ENCODE measurements at regions not wholly inside any gene's neighbourhood (a gene's known extent, or its start where the extent isn't known, plus 50 kb on each side); places are given as distances from the start of the nearest gene placed in this dataset.

DNA sequence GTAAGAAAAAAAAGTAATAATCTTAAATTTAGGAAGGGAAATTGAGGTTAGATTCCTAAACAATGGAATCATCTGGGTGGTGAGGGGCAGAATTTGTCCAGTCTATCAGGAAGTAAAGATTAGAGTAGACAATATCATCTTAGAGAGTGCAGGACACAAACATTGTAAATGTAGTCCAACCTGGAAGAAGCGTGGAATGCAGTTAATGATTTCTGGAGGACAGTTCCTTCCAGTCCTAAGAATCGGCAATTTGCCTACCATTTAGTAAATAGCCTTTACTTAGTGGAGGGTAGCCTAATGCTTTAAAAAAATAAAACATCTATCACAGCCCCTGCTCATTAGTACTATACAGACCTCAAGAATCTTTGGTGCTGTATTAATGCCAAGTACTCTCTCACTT, 147.5 kb upstream of the TTC29 start:
- H3K36me3 ChIP-seq (ENCODE audit: control insufficient read depth, low read length) = no peaks in the 10 kb centered on the region
- TF ChIP-seq CTCF (IDR thresholded peaks at IDR 0.05; ENCODE audit: low read depth, low read length, poor library complexity, severe bottlenecking) (no peak), EZH2phosphoT487 (IDR thresholded peaks at IDR 0.05; ENCODE audit: borderline replicate concordance, low read length) (no peak)
- no peak overlapping the region for H3K4me2 ChIP-seq (ENCODE audit: low read length)
- H3K9me3 ChIP-seq (ENCODE audit: control insufficient read depth, insufficient read depth, low read length) = no peaks in the 10 kb centered on the region
- peaks cover 5% of the 10 kb centered on the region; the same call in 1 of the 2 replicates for H3K27me3 ChIP-seq (ENCODE audit: control insufficient read depth, low read length)
- no peaks in the 10 kb centered on the region for H3F3A ChIP-seq (ENCODE audit: control insufficient read depth, insufficient read depth)
- no peaks in the 10 kb centered on the region for H3K79me2 ChIP-seq (ENCODE audit: control insufficient read depth, low read length)
- no peaks in the 10 kb centered on the region for H3K4me1 ChIP-seq (ENCODE audit: control insufficient read depth, low read length)
- H3K4me3 ChIP-seq (ENCODE audit: low read length) = no peak overlapping the region
- H4K20me1 ChIP-seq (ENCODE audit: control insufficient read depth, insufficient read depth, low read depth, low read length) = no peaks in the 10 kb centered on the region
- H3K9me2 ChIP-seq (replicated peaks; ENCODE audit: control insufficient read depth, low read length) = no peaks in the 10 kb centered on the region
- no peak overlapping the region for H3K27ac ChIP-seq (ENCODE audit: low read depth, low read length)

- Histone ChIP-seq H3K27me3 (ENCODE audit: control insufficient read depth, low read length) (no peaks in the 10 kb centered on the region), H3K27ac (ENCODE audit: low read depth, low read length) (no peak overlapping the region), H3F3A (ENCODE audit: control insufficient read depth, insufficient read depth) (no peaks in the 10 kb centered on the region), H3K36me3 (ENCODE audit: control insufficient read depth, low read length) (no peaks in the 10 kb centered on the region), H3K4me3 (ENCODE audit: low read length) (no peak overlapping the region), H4K20me1 (ENCODE audit: control insufficient read depth, insufficient read depth, low read depth, low read length) (no peaks in the 10 kb centered on the region), H3K9me3 (ENCODE audit: control insufficient read depth, insufficient read depth, low read length) (no peaks in the 10 kb centered on the region), H3K79me2 (ENCODE audit: control insufficient read depth, low read length) (no peaks in the 10 kb centered on the region), H3K4me2 (ENCODE audit: low read length) (no peak overlapping the region), H3K4me1 (ENCODE audit: control insufficient read depth, low read length) (no peaks in the 10 kb centered on the region), H3K9me2 (replicated peaks; ENCODE audit: control insufficient read depth, low read length) (no peaks in the 10 kb centered on the region)
- TF ChIP-seq EZH2phosphoT487 (IDR thresholded peaks at IDR 0.05; ENCODE audit: borderline replicate concordance, low read length) (no peak), CTCF (IDR thresholded peaks at IDR 0.05; ENCODE audit: low read depth, low read length, poor library complexity, severe bottlenecking) (no peak)
These were observed 148.6 kb upstream of the TTC29 start for GRCh38 chr4:147094238-147094637.

DNA sequence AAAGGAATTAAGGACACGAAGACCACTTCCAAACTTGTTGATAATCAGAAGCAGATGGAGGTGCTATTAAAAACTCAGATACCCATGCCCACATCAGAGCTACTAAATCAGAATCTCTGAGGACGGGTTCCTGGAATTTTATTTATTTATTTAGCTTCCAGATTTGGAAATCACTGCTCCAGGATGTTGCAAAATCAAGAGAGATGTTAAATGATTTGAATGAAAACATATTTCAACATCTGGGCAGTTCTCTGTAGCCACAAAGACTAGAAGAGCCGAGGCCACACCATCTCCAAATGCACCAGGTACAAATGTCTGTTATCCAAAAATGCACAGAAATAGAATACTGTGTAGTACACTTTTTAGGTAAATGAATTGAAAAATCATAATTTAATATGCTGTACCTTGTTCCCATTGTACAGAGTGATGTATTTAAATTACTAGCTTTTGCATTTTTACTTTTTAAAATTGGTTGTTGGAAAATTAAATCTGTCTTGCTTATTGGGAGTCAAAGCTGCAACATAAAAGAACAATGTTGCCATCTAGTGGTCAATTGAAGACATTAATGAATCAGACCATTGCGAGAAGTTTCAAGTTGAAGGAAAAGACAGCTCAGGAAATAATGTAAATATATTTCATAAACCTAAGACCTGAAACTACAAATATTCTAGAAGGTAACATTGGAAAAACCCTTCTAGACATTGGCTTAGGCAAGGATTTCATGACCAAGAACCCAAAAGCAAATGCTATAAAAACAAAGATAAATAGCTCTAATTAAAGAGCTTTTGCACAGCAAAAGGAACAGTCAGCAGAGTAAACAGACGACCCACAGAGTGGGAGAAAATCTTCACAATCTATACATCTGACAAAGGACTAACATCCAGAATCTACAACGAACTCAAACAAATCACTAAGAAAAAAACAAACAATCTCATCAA, 151.3 kb upstream of the TTC29 start:
- Histone ChIP-seq H3K4me1 (ENCODE audit: control insufficient read depth, low read length) (no peaks in the 10 kb centered on the region), H3K4me2 (ENCODE audit: low read length) (no peak overlapping the region), H3K27ac (ENCODE audit: low read depth, low read length) (no peak overlapping the region), H3K36me3 (ENCODE audit: control insufficient read depth, low read length) (no peaks in the 10 kb centered on the region), H3K79me2 (ENCODE audit: control insufficient read depth, low read length) (no peaks in the 10 kb centered on the region), H3K9me2 (replicated peaks; ENCODE audit: control insufficient read depth, low read length) (no peaks in the 10 kb centered on the region), H3F3A (ENCODE audit: control insufficient read depth, insufficient read depth) (no peaks in the 10 kb centered on the region), H4K20me1 (ENCODE audit: control insufficient read depth, insufficient read depth, low read depth, low read length) (no peaks in the 10 kb centered on the region), H3K9me3 (ENCODE audit: control insufficient read depth, insufficient read depth, low read length) (no peaks in the 10 kb centered on the region), H3K27me3 (ENCODE audit: control insufficient read depth, low read length) (peaks cover 6% of the 10 kb centered on the region; the same call in 1 of the 2 replicates), H3K4me3 (ENCODE audit: low read length) (no peak overlapping the region)
- TF ChIP-seq CTCF (IDR thresholded peaks at IDR 0.05; ENCODE audit: low read depth, low read length, poor library complexity, severe bottlenecking) = peak; percentile 61
- TF ChIP-seq EZH2phosphoT487 (IDR thresholded peaks at IDR 0.05; ENCODE audit: borderline replicate concordance, low read length) = no peak

Measured in DOHH2 (cell line).